Uterus (tissue), 3 donors: ENCODE measurements at regions not wholly inside any gene's neighbourhood (a gene's known extent, or its start where the extent isn't known, plus 50 kb on each side); places are given as distances from the start of the nearest gene placed in this dataset.

Source experiments
- DNase-seq, 2 donors: peaks; one replicate each; pipeline ENCODE4 v3.0.0-alpha.2; 2019 to 2020
- H3K27ac ChIP-seq, 2 donors: fragments of 200-600 bp; sonication (generic); 1 replicate in 1 of 2; 2 replicates in 1 of 2; pipeline ENCODE4 v1.5.1; 2016 to 2018
- H3K27me3 ChIP-seq, 2 donors: fragments of 200-600 bp; sonication (generic); one replicate each; pipeline ENCODE4 v1.5.1; 2018 to 2019; ENCODE audit warnings: control low read depth in 1 of 2
- H3K36me3 ChIP-seq, 2 donors: fragments of 200-600 bp; sonication (generic); one replicate each; pipeline ENCODE4 v1.5.1; 2019; ENCODE audit warnings: control low read depth in 1 of 2
- H3K4me1 ChIP-seq, 2 donors: fragments of 200-600 bp; sonication (generic); one replicate each; pipeline ENCODE4 v1.5.1; 2018 to 2019; ENCODE audit warnings: control low read depth in 1 of 2
- H3K4me3 ChIP-seq, 2 donors: fragments of 200-600 bp; sonication (generic); 1 replicate in 1 of 2; 2 replicates in 1 of 2; pipeline ENCODE4 v1.5.1; 2018 to 2019; ENCODE audit warnings: mild to moderate bottlenecking in 1 of 2
- H3K9me3 ChIP-seq, 2 donors: fragments of 200-600 bp; sonication (generic); one replicate each; pipeline ENCODE4 v1.5.1; 2019; ENCODE audit warnings: control low read depth in 1 of 2
- POLR2A ChIP-seq, 2 donors: fragments of 450-650 bp; IDR thresholded peaks; one replicate each; pipeline ENCODE4 v1.6.1; 2016; ENCODE audit warnings: antibody characterized with exemption in 2 of 2, mild to moderate bottlenecking in 1 of 2, moderate library complexity in 1 of 2
- intact Hi-C: fragments of 100-400 bp; cut with DNase I; formaldehyde crosslinking; loops from one replicate; pipeline ENCODE4 v1.15.1; 2023; ENCODE audit warnings: low total_unique reads
- TF ChIP-seq, protein P1 (sequence below), 4 experiments: fragments of 200-600 bp in 2 of 4; fragments of 450-650 bp in 2 of 4; sonication (generic) in 2 of 4; IDR thresholded peaks; one replicate each; pipeline ENCODE4 v1.5.1; 2016 to 2019; ENCODE audit warnings: antibody characterized with exemption in 4 of 4, mild to moderate bottlenecking in 2 of 4, moderate library complexity in 1 of 4
- donor health status: DM: yes; HTN: yes; CAD: no.

DNA sequence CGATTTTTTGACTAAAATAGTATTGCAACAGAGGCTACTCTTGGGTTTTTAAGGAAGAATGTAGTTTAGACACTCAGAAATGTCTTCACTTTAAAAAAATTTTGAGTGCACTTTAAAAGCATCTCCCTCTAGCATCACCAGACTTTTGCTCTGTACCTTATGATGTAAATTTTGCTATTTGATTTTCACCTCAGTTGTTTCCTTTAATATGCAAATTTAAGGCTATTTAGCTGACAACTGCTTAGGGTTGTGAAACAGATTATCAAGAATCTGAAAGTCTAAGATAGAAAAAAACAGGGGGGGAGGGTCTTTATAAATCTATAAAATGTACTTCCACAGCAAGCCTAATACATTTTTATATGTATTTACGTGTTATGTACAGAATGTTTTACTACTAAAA, 92.9 kb upstream of the USP38 start:
- Histone ChIP-seq H3K27ac (no peak overlapping the region), H3K27me3 (no peaks in the 10 kb centered on the region), H3K4me1 (no peaks in the 10 kb centered on the region), H3K4me3 (no peak overlapping the region), H3K36me3 (no peaks in the 10 kb centered on the region), H3K9me3 (no peaks in the 10 kb centered on the region)
- TF ChIP-seq POLR2A (IDR thresholded peaks at IDR 0.05): no peak
- TF ChIP-seq, protein P1, sequence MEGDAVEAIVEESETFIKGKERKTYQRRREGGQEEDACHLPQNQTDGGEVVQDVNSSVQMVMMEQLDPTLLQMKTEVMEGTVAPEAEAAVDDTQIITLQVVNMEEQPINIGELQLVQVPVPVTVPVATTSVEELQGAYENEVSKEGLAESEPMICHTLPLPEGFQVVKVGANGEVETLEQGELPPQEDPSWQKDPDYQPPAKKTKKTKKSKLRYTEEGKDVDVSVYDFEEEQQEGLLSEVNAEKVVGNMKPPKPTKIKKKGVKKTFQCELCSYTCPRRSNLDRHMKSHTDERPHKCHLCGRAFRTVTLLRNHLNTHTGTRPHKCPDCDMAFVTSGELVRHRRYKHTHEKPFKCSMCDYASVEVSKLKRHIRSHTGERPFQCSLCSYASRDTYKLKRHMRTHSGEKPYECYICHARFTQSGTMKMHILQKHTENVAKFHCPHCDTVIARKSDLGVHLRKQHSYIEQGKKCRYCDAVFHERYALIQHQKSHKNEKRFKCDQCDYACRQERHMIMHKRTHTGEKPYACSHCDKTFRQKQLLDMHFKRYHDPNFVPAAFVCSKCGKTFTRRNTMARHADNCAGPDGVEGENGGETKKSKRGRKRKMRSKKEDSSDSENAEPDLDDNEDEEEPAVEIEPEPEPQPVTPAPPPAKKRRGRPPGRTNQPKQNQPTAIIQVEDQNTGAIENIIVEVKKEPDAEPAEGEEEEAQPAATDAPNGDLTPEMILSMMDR (IDR thresholded peaks at IDR 0.05): no peak
- intact Hi-C loops: no loop called here
- DNase-seq: no peak

GRCh38 chr4:143095447-143095846, 89.3 kb upstream of the USP38 start:
- no peaks in the 10 kb centered on the region for H3K36me3 ChIP-seq
- intact Hi-C loops: no loop called here
- TF ChIP-seq, protein P1 (IDR thresholded peaks at IDR 0.05): no peak
- no peak for TF ChIP-seq POLR2A (IDR thresholded peaks at IDR 0.05)
- H3K27ac ChIP-seq: no peak overlapping the region
- no peaks in the 10 kb centered on the region for H3K9me3 ChIP-seq
- H3K27me3 ChIP-seq: no peaks in the 10 kb centered on the region
- H3K4me3 ChIP-seq: no peak overlapping the region
- no peaks in the 10 kb centered on the region for H3K4me1 ChIP-seq
- DNase-seq: no peak

- intact Hi-C loops: no loop called here
- TF ChIP-seq POLR2A (IDR thresholded peaks at IDR 0.05): no peak
- TF ChIP-seq, protein P1 (IDR thresholded peaks at IDR 0.05): no peak
- H3K9me3 ChIP-seq: no peaks in the 10 kb centered on the region
- no peak overlapping the region for H3K27ac ChIP-seq
- no peak for DNase-seq
- no peaks in the 10 kb centered on the region for H3K36me3 ChIP-seq
- no peaks in the 10 kb centered on the region for H3K27me3 ChIP-seq
- no peaks in the 10 kb centered on the region for H3K4me1 ChIP-seq
- H3K4me3 ChIP-seq: no peak overlapping the region
These were observed 87.0 kb upstream of the USP38 start for GRCh38 chr4:143097751-143098150.

- intact Hi-C loops: no loop called here
- Histone ChIP-seq H3K4me1 (no peaks in the 10 kb centered on the region), H3K4me3 (no peak overlapping the region), H3K27me3 (no peaks in the 10 kb centered on the region), H3K9me3 (no peaks in the 10 kb centered on the region), H3K36me3 (no peaks in the 10 kb centered on the region), H3K27ac (no peak overlapping the region)
- DNase-seq: no peak
- no peak for TF ChIP-seq POLR2A (IDR thresholded peaks at IDR 0.05)
- TF ChIP-seq, protein P1 (IDR thresholded peaks at IDR 0.05): no peak
These were observed 85.0 kb upstream of the USP38 start for GRCh38 chr4:143099693-143100092.

DNA sequence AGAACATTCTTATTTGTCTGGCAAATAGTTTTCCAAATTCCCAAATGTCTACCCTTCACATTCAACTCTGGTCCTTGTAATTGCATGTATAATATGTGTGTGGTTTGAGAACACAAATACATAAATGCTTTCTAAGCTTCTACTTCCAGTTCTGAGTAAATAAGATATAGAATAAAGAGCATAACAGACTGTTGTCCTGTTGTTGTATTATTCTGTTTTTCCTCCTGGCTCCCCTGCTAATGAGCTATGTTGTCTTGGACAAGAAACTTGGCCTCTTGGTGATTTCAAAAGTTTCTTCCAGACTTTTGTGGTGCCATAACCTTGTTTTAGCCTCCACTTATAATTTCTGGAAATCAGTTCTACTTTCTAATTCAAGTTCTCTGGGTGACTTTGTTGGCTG, 75.3 kb upstream of the USP38 start:
- no peaks in the 10 kb centered on the region for H3K27me3 ChIP-seq
- no peak overlapping the region for H3K27ac ChIP-seq
- no peaks in the 10 kb centered on the region for H3K9me3 ChIP-seq
- H3K4me1 ChIP-seq: no peaks in the 10 kb centered on the region
- H3K4me3 ChIP-seq: no peak overlapping the region
- intact Hi-C loops: no loop called here
- no peak for DNase-seq
- TF ChIP-seq, protein P1 (IDR thresholded peaks at IDR 0.05): no peak
- no peak for TF ChIP-seq POLR2A (IDR thresholded peaks at IDR 0.05)
- H3K36me3 ChIP-seq: no peaks in the 10 kb centered on the region
